ENCODE measurements at regions not wholly inside any gene's neighbourhood (a gene's known extent, or its start where the extent isn't known, plus 50 kb on each side); places are given as distances from the start of the nearest gene placed in this dataset.
A peak's percentile ranks its signal among the peaks of the same experiment; 100 is the strongest.

DNA sequence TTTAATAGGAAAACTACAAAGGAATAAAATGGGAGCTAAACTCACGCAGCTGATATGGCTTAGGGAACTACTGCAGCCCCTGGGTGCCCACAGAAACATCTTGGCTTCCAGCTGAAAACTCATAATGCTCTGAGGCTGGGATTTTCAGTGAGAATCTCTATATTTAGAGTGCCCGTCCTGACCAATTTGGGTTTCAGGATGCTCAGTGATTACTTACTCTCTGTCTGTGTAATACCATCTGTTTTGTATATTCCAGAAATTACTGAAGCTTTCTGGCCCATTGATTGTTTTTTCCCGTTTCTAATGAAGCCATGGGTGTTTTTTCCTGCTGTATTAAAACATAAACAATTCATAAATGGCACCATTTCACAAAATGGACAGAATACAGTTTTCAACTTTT is 50.6 kb upstream of the ZNF385D start:
- Histone ChIP-seq H3K36me3 (no peaks in the 10 kb centered on the region), H3K4me1 (no peaks in the 10 kb centered on the region), H3K27ac (no peak overlapping the region), H3K9me3 (peaks cover 0 to 9% (median 7%) of the 10 kb centered on the region in 4 donors), H3K4me3 (no peak overlapping the region), H3K27me3 (no peaks in the 10 kb centered on the region)
- TF ChIP-seq POLR2AphosphoS5 (IDR thresholded peaks at IDR 0.05) (no peak), EP300 (IDR thresholded peaks at IDR 0.05) (no peak), POLR2A (IDR thresholded peaks at IDR 0.05) (no peak)
- TF ChIP-seq, protein P1, sequence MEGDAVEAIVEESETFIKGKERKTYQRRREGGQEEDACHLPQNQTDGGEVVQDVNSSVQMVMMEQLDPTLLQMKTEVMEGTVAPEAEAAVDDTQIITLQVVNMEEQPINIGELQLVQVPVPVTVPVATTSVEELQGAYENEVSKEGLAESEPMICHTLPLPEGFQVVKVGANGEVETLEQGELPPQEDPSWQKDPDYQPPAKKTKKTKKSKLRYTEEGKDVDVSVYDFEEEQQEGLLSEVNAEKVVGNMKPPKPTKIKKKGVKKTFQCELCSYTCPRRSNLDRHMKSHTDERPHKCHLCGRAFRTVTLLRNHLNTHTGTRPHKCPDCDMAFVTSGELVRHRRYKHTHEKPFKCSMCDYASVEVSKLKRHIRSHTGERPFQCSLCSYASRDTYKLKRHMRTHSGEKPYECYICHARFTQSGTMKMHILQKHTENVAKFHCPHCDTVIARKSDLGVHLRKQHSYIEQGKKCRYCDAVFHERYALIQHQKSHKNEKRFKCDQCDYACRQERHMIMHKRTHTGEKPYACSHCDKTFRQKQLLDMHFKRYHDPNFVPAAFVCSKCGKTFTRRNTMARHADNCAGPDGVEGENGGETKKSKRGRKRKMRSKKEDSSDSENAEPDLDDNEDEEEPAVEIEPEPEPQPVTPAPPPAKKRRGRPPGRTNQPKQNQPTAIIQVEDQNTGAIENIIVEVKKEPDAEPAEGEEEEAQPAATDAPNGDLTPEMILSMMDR (IDR thresholded peaks at IDR 0.05): no peak
- WGBS, 5 donors: 69 to 78% (median 75%) methylated on average over 3 of the region's 3 CpGs
- intact Hi-C loops (cut with DNase I; ENCODE audit: low total_unique reads): no loop called here
- no peak for DNase-seq

DNA sequence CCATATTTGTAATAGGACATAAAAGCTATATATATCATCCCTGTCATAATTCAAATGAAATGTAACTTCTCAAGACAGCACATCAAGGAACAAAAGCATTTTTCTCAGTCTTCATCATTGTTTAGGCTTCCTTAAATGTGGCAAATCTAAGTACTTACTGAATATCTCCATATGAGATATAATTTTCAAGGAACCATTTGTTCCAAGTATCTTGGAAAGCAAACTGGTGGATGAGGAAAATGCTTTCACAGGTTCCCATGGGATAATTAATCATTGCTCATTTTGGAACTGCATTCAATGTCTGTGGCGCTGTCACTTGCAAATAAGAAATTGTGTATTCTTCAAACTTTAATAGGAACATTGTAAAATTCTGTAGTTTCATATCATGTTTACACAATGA is 52.6 kb upstream of the ZNF385D start:
- Histone ChIP-seq H3K4me3 (no peak overlapping the region), H3K27me3 (no peaks in the 10 kb centered on the region), H3K9me3 (peaks cover 0 to 9% (median 7%) of the 10 kb centered on the region in 4 donors), H3K27ac (no peak overlapping the region), H3K36me3 (no peaks in the 10 kb centered on the region), H3K4me1 (no peaks in the 10 kb centered on the region)
- intact Hi-C loops (cut with DNase I; ENCODE audit: low total_unique reads): no loop called here
- no peak for TF ChIP-seq POLR2A (IDR thresholded peaks at IDR 0.05)
- TF ChIP-seq, protein P1 (IDR thresholded peaks at IDR 0.05): no peak
- TF ChIP-seq POLR2AphosphoS5 (IDR thresholded peaks at IDR 0.05): no peak
- TF ChIP-seq EP300 (IDR thresholded peaks at IDR 0.05): no peak
- 78 to 92% (median 89%) methylated on average over 1 of the region's 1 CpG for WGBS, 5 donors
- DNase-seq: peak in 1 of 2 donors; percentile 29

DNA sequence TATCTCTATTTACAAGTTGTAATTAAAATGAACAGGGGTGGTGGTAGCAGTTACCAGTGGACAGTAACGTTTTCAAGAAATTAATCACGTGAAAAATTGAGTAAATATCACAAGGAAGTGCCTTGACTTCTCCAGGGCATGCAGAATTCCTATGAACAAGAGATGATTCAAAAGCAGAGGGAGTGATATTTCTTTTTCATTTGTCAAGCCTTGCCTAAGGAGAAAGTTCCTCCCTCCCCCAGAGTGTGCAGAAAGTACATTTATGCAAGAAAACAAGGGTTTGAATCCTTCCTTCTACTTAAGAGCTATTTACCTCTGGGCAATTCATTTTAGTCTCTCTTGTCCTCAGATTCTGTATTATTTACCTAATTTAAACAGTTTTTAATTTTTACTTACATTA is 53.3 kb upstream of the ZNF385D start:
- intact Hi-C loops (cut with DNase I; ENCODE audit: low total_unique reads): no loop called here
- Histone ChIP-seq H3K27ac (no peak overlapping the region), H3K36me3 (no peaks in the 10 kb centered on the region), H3K4me1 (no peaks in the 10 kb centered on the region), H3K4me3 (no peak overlapping the region), H3K27me3 (no peaks in the 10 kb centered on the region), H3K9me3 (peaks cover 0 to 9% (median 6%) of the 10 kb centered on the region in 4 donors)
- DNase-seq: no peak
- TF ChIP-seq, protein P1 (IDR thresholded peaks at IDR 0.05): no peak
- TF ChIP-seq POLR2A (IDR thresholded peaks at IDR 0.05) (no peak), EP300 (IDR thresholded peaks at IDR 0.05) (no peak), POLR2AphosphoS5 (IDR thresholded peaks at IDR 0.05) (no peak)
- WGBS, 5 donors: 30 to 37% (median 36%) methylated on average over 2 of the region's 2 CpGs

DNA sequence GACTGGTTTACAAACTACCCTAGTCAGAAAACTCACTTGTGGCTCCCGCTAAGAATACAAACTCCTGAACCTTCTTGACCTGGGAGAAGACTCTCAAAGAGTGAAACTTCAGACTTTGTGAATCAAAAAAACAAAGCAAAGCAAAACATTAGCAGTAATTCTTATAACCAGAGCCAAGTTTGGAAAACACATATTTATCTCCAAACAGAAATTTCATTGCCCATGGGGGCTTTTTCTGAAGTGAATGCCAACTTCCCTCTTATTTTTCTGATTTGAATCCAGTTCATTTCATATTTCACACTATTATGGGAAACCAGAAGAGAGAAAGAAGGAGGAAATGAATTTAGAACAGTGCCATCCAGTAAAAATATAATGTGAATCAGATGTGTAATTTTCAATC is 55.7 kb upstream of the ZNF385D start:
- Histone ChIP-seq H3K4me3 (no peak overlapping the region), H3K27ac (no peak overlapping the region), H3K36me3 (no peaks in the 10 kb centered on the region), H3K27me3 (no peaks in the 10 kb centered on the region), H3K9me3 (no peaks in the 10 kb centered on the region), H3K4me1 (no peaks in the 10 kb centered on the region)
- no peak for TF ChIP-seq POLR2A (IDR thresholded peaks at IDR 0.05)
- no peak for TF ChIP-seq POLR2AphosphoS5 (IDR thresholded peaks at IDR 0.05)
- TF ChIP-seq EP300 (IDR thresholded peaks at IDR 0.05): no peak
- TF ChIP-seq, protein P1 (IDR thresholded peaks at IDR 0.05): no peak
- WGBS, 5 donors: 78 to 87% (median 83%) methylated on average over 1 of the region's 1 CpG
- no peak for DNase-seq
- intact Hi-C loops (cut with DNase I; ENCODE audit: low total_unique reads): no loop called here

Data from stomach (tissue), 8 donors.